Vagina (tissue), 2 donors: ENCODE measurements at regions not wholly inside any gene's neighbourhood (a gene's known extent, or its start where the extent isn't known, plus 50 kb on each side); places are given as distances from the start of the nearest gene placed in this dataset.
A peak's percentile ranks its signal among the peaks of the same experiment; 100 is the strongest.

ENCODE experiments used
- DNase-seq, 2 donors: peaks; one replicate each; pipeline ENCODE4 v3.0.0-alpha.2; 2017; ENCODE audit errors: extremely low spot score in 2 of 2
- H3K27ac ChIP-seq: fragments of 200-600 bp; sonication (generic); one replicate; pipeline ENCODE4 v1.5.1; 2019
- H3K27me3 ChIP-seq: fragments of 200-600 bp; sonication (generic); one replicate; pipeline ENCODE4 v1.5.1; 2019
- H3K36me3 ChIP-seq, 2 donors: fragments of 200-600 bp; sonication (generic); one replicate each; pipeline ENCODE4 v1.5.1; 2017 to 2019
- H3K4me1 ChIP-seq: fragments of 200-600 bp; sonication (generic); one replicate; pipeline ENCODE4 v1.5.1; 2019
- H3K4me3 ChIP-seq, 2 donors: fragments of 200-600 bp; sonication (generic); 1 replicate in 1 of 2; 2 replicates in 1 of 2; pipeline ENCODE4 v1.5.1; 2016 to 2019
- H3K9me3 ChIP-seq: fragments of 200-600 bp; sonication (generic); one replicate; pipeline ENCODE4 v1.5.1; 2019
- POLR2A ChIP-seq, 2 donors: fragments of 450-650 bp; IDR thresholded peaks; one replicate each; pipeline ENCODE4 v1.6.1; 2017; ENCODE audit warnings: antibody characterized with exemption in 2 of 2, mild to moderate bottlenecking in 2 of 2, moderate library complexity in 2 of 2
- POLR2AphosphoS5 ChIP-seq, 2 donors: sonication (generic); formaldehyde crosslinking; IDR thresholded peaks; one replicate each; pipeline ENCODE4 v1.9.0; 2017; ENCODE audit warnings: antibody characterized with exemption in 2 of 2, mild to moderate bottlenecking in 2 of 2, low read depth in 1 of 2; ENCODE audit not compliant: insufficient read depth in 1 of 2
- intact Hi-C: fragments of 100-400 bp; cut with DNase I; formaldehyde crosslinking; loops from one replicate; pipeline ENCODE4 v1.15.1; 2023
- TF ChIP-seq, protein P1 (sequence below), 3 experiments: fragments of 450-650 bp in 2 of 3; fragments of 200-600 bp in 1 of 3; sonication (generic) in 1 of 3; IDR thresholded peaks; one replicate each; pipeline ENCODE4 v1.5.1; 2017 to 2019; ENCODE audit warnings: antibody characterized with exemption in 3 of 3, mild to moderate bottlenecking in 2 of 3, moderate library complexity in 2 of 3

DNA sequence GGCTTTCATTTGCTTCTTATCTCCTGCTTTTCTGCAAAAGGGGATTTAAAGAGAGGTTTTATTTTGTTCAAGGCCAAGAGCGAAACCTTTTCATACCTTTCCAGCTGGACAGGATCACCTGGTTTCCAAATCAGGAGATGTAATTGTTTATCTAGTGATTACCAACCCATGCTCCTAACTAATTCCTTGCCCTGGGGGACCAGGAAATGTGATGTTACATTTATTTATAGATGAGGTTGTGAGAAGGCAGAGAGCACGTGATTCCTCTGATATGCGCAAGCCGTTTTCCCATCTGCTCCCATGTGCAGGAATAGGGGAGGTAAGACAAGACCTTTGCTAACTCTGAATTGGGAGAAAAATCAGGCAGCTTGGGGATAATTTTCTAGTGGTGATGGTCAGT lies 507.2 kb upstream of the LARGE1 start:
- H3K36me3 ChIP-seq = no peaks in the 10 kb centered on the region

DNA sequence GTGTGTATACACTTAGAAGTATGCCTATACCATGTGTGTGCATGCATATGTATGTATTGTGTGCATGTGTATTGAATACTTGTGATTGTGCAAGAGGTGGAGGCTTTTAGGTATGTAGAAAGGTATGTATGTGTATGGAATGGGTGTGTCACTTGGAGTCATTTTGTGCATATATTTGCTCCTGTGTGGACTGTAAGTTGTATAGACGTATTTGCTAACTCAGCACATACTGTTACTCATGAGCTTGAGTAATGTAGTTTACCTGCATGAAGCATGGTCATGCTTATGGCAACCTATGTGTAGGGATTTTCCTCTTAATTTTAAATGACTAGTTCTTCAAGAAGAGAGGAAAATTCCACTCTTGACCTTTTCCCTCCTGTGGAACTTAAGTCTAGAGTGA lies 507.6 kb upstream of the LARGE1 start:
- no peak overlapping the region for H3K4me3 ChIP-seq

More for the DNA sequence above, 507.2 kb upstream of the LARGE1 start:
- Histone ChIP-seq H3K4me1 (peaks cover 6% of the 10 kb centered on the region), H3K27ac (no peak overlapping the region), H3K9me3 (no peaks in the 10 kb centered on the region), H3K4me3 (no peak overlapping the region), H3K27me3 (no peaks in the 10 kb centered on the region)
- no peak for DNase-seq
- TF ChIP-seq POLR2AphosphoS5 (IDR thresholded peaks at IDR 0.05; ENCODE audit: insufficient read depth in 1 of 2, low read depth in 1 of 2) = no peak
- TF ChIP-seq POLR2A (IDR thresholded peaks at IDR 0.05) = no peak
- TF ChIP-seq, protein P1, sequence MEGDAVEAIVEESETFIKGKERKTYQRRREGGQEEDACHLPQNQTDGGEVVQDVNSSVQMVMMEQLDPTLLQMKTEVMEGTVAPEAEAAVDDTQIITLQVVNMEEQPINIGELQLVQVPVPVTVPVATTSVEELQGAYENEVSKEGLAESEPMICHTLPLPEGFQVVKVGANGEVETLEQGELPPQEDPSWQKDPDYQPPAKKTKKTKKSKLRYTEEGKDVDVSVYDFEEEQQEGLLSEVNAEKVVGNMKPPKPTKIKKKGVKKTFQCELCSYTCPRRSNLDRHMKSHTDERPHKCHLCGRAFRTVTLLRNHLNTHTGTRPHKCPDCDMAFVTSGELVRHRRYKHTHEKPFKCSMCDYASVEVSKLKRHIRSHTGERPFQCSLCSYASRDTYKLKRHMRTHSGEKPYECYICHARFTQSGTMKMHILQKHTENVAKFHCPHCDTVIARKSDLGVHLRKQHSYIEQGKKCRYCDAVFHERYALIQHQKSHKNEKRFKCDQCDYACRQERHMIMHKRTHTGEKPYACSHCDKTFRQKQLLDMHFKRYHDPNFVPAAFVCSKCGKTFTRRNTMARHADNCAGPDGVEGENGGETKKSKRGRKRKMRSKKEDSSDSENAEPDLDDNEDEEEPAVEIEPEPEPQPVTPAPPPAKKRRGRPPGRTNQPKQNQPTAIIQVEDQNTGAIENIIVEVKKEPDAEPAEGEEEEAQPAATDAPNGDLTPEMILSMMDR (IDR thresholded peaks at IDR 0.05) = no peak
- intact Hi-C loops = no loop called here

DNA sequence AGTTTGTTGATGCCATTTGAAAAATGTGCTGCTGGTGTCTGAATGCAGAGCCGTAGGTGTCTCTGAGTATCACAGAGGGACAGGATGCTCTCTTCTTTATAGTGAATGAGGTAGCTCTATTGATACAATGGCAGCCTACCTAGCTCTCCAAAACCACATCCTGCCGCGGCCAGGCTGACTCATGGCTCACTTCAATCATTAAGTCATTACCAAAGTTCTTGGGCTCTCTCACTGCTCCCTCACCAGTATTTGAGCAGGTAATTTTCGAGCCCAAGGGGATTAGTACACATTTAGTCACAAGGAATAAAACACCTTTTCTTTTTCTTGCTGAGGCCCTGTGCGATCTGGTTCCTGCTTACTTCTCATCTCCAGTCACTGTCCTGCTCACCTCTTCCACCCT lies 509.0 kb upstream of the LARGE1 start:
- Histone ChIP-seq H3K4me3 (no peak overlapping the region), H3K9me3 (no peaks in the 10 kb centered on the region), H3K27me3 (no peaks in the 10 kb centered on the region), H3K4me1 (peaks cover 6% of the 10 kb centered on the region), H3K36me3 (no peaks in the 10 kb centered on the region), H3K27ac (no peak overlapping the region)
- TF ChIP-seq POLR2AphosphoS5 (IDR thresholded peaks at IDR 0.05; ENCODE audit: insufficient read depth in 1 of 2, low read depth in 1 of 2) (peak in 1 of 2 donors; percentile 48), POLR2A (IDR thresholded peaks at IDR 0.05) (no peak)
- DNase-seq = no peak
- intact Hi-C loops = no loop called here

More for the DNA sequence above, 507.6 kb upstream of the LARGE1 start:
- no peak for DNase-seq
- H3K27me3 ChIP-seq = no peaks in the 10 kb centered on the region
- peaks cover 6% of the 10 kb centered on the region for H3K4me1 ChIP-seq
- H3K36me3 ChIP-seq = no peaks in the 10 kb centered on the region
- intact Hi-C loops = no loop called here
- TF ChIP-seq, protein P1 (IDR thresholded peaks at IDR 0.05) = no peak
- TF ChIP-seq POLR2AphosphoS5 (IDR thresholded peaks at IDR 0.05; ENCODE audit: insufficient read depth in 1 of 2, low read depth in 1 of 2) (no peak), POLR2A (IDR thresholded peaks at IDR 0.05) (no peak)
- no peak overlapping the region for H3K27ac ChIP-seq
- H3K9me3 ChIP-seq = no peaks in the 10 kb centered on the region

GRCh38 chr22:34430386-34430785 lies 510.1 kb upstream of the LARGE1 start:
- no peak for DNase-seq
- Histone ChIP-seq H3K4me1 (peaks cover 6% of the 10 kb centered on the region), H3K27ac (no peak overlapping the region), H3K27me3 (no peaks in the 10 kb centered on the region), H3K9me3 (no peaks in the 10 kb centered on the region), H3K4me3 (no peak overlapping the region), H3K36me3 (no peaks in the 10 kb centered on the region)
- TF ChIP-seq POLR2AphosphoS5 (IDR thresholded peaks at IDR 0.05; ENCODE audit: insufficient read depth in 1 of 2, low read depth in 1 of 2) (no peak), POLR2A (IDR thresholded peaks at IDR 0.05) (no peak)
- TF ChIP-seq, protein P1 (IDR thresholded peaks at IDR 0.05) = no peak
- intact Hi-C loops = no loop called here

GRCh38 chr22:34434371-34434770 lies 514.1 kb upstream of the LARGE1 start:
- Histone ChIP-seq H3K27me3 (no peaks in the 10 kb centered on the region), H3K27ac (no peak overlapping the region), H3K36me3 (no peaks in the 10 kb centered on the region), H3K4me3 (no peak overlapping the region), H3K9me3 (no peaks in the 10 kb centered on the region), H3K4me1 (no peaks in the 10 kb centered on the region)
- intact Hi-C loops = no loop called here
- TF ChIP-seq, protein P1 (IDR thresholded peaks at IDR 0.05) = no peak
- TF ChIP-seq POLR2AphosphoS5 (IDR thresholded peaks at IDR 0.05; ENCODE audit: insufficient read depth in 1 of 2, low read depth in 1 of 2) (no peak), POLR2A (IDR thresholded peaks at IDR 0.05) (no peak)
- DNase-seq = no peak
